ENCODE measurements at regions not wholly inside any gene's neighbourhood (a gene's known extent, or its start where the extent isn't known, plus 50 kb on each side); places are given as distances from the start of the nearest gene placed in this dataset.
A peak's percentile ranks its signal among the peaks of the same experiment; 100 is the strongest.
"Not testable (repeated sequence)": the region's sequence is repeated elsewhere in the genome, so short reads cannot be mapped to it uniquely, and the experiment has no call there.

DNA sequence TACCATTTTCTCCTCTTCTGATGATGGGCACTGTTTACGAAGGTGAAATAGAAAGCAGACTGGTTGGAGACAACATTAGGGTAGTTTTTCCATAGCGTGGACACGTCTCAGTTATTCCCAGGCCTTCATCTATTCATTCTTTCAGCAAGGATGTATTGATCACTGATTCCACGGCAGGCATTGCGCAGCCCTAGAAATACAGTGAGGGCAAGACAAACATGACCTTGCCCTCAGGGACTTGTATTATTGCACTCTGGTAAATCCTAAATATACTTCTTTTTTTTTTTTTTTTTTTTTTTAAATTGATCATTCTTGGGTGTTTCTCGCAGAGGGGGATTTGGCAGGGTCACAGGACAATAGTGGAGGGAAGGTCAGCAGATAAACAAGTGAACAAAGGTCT is 167.3 kb upstream of the SPRED2 start:
- DNase-seq = no peak

DNA sequence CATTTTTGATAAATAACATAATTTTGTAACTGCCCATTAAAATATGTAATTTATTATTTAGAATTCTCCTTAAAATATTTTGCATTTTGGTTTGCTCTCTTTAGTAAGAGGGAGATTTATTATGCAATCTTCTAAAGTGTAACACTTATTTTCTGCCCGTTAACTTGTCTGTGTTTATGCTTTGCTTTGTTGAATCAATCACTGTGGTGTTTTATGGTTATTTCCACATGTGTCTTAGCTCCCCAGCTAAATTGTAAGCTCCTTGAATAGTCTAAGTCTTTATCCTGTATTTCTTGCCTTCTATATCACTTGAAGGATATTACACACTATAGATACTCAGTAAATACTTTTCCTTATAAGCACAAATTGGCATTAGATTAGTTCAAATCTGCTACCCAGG is 166.6 kb upstream of the SPRED2 start:
- DNase-seq = no peak

- DNase-seq = no peak
Measured at GRCh38 chr2:65598264-65598663, 165.9 kb upstream of the SPRED2 start.

DNA sequence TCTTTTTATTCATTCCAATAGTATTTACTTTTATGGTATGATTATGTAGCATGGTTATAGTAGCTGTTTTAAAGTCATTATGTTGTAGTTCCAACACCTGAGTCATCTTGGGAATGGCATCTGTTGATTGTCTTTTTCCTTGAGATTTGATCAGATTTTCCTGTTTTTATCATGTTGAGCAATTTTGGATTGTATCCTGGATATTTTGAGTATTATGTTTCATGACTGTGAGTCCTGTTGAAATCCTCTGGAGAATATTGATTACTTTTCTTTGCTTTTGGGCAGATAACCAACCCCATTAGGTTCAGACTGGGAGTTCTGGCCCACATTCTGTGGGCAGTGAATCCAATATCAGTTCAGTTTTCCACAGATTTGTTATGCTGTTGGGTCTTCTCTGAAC is 163.2 kb upstream of the SPRED2 start:
- no peak for DNase-seq

DNA sequence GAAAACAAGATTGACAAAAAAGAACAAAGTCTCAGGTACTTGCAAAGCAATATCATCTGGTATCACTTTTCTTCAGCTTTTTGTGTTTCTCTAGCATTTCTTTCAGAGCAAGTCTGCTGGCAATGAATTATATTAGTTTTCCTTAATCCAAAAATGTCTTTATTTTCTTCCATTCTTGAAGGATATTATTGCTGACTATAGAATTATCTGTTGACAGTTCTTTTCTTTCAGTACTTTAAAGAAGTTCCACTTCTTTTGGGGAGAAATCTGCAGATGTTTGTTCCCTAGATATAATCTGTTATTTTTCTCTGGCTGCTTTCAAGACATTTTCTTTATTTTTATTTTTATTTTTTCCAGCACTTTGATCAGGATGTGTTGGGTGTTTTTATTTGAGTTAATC is 161.8 kb upstream of the SPRED2 start:
- no peak for DNase-seq

DNA sequence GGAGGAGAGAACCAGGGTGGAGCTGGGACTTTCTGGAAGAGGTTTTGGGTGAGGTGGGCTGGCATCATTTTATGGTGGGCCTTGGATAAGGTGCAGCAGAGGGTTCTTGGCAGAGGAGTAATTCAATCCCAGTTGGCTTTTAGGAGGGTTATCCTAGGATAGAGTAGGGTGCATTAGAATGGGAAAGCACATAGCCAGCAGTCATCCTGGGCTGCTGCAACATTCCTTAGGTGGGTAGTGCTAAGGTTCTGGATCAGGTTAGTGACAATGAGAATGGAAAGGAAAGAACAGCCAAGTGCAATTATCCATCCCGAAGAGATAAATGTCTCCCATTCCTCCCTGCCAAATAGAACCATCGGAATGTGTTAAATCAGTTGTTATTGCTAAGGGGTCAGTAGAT is 157.3 kb upstream of the SPRED2 start:
- no peak for DNase-seq

DNA sequence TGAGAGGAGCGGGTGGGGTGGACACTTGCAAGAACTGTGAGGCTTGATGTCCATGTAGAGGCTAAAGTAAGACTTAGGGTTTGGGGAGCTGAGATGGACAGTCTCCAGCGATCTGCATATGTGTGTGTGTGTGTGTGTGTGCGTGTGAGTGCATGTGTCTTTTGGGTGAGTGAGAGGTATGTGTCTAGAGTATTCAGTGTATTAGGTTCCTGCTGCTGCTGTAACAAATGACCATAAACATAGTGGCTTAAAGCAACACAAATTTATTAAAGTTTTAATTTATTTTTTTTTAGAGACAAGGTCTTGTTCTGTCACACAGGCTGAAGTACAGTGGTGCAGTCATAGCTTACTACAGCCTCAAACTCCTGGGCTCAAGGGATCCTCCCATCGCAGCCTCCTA is 155.4 kb upstream of the SPRED2 start:
- no peak for DNase-seq

- DNase-seq = no peak
Measured at GRCh38 chr2:65586516-65586915, 154.1 kb upstream of the SPRED2 start.

- no peak for DNase-seq
Measured at GRCh38 chr2:65583061-65583460, 150.7 kb upstream of the SPRED2 start.

DNA sequence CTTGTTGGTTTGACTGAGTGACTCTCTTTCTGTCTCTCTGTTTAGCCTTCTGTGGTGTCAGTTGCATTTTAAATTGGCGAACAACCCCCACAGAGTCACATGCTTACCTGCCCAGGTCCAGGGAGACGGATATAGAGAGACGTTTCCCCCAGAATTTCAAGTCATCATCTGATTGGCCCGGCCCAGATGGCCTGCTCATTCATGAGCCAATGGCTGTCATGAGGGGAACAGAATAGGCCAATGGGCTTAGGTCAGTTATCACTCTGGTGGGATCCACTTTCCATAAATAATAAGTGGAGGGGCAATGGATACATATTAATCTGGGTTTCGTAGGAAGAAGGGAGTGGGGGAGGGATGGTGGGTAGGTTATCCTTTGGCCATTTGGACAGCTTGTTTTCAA is 150.0 kb upstream of the SPRED2 start:
- no peak for DNase-seq

GRCh38 chr2:65580824-65581223 is 148.4 kb upstream of the SPRED2 start:
- no peak for DNase-seq

DNA sequence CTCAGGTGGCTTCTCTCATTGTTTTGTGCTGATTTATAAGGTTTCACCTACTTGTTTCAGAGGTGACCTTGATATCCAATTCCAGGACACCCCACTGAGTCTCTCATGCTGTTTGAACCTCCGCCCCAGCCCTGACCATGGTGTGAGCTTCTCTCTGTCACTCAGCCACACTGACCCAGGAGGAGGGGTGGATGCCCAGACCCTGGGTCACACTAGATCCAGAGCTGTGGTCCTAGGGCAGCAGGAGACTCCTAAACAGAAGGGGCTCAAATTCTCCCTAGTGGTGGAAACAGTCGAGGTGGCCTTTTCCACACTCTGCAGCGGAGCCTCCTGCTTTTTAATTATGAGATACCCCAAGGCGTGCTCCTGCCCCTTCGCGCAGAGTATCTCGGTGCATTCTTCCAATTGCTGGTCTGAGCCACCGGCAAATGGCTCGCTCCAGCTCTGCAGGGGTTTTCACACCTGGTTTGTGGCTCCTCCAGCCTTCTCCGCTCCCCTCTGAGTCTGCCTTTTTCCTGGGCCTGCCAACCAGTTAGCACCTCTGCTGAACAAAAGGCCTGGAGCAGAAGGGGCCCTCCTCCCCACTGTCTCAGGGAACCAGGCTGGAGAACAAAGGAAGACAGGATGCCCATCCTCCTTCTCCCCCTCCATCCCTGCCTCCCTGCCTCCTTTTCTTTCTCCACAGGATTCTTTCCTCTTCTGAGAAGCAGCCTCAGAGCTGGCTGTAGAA is 147.3 kb upstream of the SPRED2 start:
- DNase-seq = no peak

GRCh38 chr2:65577654-65578053 is 145.3 kb upstream of the SPRED2 start:
- no peak for DNase-seq

DNA sequence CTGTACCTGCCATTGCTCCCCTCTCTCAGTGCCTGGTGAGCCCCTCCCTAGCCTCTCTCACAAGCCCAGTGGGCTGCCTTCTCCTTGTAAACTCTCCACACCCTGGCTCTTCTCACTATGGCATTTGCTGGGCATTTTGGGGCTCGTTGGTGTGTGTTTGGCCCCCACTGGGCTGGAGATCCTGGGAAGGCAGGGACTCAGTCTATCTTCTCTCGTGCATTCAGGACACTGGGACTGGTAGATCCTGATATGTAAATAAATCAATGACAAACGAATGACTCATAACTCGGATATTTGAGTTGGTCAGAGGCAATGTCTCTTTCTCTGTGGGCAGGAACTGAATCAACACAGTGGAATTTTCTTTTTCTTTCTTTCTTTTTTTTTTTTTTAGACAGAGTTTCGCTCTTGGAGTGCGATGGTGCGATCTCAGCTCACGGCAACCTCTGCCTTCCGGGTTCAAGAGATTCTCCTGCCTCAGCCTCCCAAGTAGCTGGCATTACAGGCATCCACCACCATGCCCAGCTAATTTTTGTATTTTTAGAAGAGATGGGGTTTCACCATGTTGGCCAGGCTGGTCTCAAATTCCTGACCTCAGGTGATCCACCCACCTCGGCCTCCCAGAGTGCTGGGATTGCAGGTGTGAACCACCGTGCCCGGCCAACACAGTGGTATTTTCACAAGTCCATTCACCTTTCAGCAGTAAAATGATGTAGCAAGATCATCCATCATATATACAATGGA is 144.6 kb upstream of the SPRED2 start:
- DNase-seq = peak; percentile 98

DNA sequence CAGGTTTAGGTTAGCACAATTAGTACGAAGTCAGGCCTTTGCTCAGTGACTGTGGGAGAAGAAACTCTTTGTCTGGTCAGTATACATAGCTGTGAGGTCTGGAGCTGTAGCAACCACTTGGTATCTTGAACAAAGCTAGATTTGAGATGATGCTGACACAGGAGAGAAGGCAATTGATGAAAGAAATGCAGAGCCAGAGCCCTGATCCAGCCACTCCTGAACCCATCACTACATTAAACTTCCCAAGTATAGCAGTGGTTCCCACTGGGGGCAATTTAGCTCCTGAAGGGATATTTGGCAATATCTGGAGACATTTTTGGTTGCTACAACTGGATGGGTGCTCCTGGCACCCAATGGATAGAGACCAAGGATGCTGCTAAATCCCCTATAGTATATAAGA is 143.9 kb upstream of the SPRED2 start:
- no peak for DNase-seq

DNA sequence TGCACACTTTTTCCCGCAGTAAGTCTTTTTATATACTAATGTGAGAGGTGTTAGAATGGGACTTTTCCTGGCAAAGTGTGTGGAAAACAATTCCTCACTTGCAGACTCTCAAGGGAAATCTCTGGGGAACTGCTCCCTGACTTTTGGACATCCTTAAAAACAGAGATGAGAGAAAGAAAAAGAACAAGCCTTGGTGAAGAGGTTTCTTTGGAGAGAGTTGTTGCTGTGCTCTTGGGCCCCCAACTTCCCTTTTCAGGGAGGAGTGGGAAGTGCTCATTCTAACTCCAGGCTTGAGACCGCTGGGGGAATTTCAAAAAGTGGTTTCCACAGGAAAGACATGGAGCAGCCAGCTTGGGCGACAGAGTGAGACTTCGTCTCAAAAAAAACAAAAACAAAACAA is 142.6 kb upstream of the SPRED2 start:
- DNase-seq = no peak

DNA sequence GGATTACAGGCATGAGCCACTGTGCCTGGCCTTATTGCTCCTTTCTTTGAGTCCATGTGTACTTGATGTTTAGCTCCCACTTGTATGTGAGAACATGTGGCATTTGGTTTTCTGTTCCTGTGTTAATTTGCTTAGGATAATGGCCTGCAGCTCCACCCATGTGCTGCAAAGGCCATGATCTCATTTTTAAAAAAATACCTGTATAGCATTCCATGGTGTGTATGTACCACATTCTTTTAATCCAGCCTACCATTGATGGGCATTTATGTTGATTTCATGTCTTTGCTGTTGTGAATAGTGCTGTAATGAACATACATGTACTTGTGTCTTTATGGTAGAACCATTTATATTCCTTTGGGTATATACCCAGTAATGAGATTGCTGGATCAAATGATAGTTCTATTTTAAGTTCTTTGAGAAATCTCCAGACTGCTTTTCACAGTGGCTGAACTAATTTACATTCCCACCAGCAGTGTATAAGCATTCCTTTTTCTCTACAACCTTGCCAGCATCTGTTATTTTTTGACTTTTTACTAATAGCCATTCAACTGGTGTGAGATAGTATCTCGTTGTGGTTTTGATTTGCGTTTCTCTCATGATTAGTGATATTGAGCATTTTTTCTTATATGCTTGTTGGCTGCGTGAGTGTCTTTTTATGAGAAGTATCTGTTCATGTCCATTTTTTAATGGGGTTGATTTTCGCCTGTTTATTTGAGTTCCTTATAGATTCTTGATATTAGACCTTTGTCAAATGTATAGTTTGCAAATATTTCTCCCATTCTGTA is 136.4 kb upstream of the SPRED2 start:
- not testable (repeated sequence) for DNase-seq

GRCh38 chr2:65566617-65567016 is 134.2 kb upstream of the SPRED2 start:
- DNase-seq = no peak

DNA sequence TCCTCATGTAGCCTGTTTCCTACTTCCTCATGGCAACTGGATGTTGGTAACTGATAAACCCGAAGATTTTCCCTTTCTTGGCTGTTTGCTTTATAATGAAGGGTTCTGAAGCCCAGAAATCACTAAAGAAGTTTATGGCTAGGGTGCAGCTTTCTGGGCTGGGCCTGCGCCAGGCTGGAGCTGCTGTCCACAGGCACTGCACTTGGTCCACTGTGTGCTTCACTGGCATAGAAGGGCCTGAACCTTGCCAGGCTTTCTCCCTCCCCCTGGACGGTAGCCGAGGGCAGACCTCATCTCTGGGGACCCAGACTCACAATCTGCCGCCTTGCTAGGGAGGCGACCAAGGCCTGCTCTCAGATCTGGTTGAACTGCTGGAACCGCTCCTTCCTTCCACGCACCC is 133.3 kb upstream of the SPRED2 start:
- DNase-seq = no peak

DNA sequence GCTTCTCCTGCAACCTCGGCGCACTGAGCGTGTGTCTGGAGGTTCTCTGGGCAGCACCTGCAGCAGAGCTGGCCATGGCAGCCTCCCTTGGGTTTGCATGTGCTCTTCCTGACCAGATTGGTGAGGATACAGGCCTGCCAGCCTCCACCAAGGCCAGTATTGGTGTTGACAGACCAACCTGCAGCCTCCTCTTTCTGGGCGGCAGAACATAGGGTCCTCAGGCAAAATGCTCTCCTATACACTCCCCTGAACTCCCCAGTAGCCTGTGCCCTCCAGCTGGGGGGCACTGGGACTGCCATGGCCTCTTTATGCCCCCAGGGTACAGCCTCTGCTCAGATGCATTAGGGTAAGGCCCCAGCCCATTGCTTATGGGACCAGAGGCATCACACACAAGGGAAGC is 131.9 kb upstream of the SPRED2 start:
- DNase-seq = no peak

DNA sequence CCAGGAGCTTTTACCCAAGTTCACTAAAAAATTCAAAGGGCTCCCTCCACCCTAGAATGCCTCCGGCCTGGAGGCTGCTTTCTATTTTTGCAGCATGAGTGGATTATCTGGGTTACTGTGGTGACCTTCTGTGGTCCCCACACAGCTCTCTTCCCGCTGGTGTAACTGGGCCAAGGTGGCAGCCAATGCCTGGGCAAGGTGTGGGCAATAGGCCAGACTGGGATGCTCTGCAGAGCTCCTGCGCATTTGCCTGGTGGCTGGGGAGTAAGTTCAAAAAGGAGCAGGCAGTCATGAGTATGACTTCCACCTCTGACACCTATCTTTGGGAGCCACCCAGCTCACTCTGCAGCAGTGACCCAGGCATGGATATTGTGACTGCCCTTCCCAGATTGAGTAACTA is 130.5 kb upstream of the SPRED2 start:
- no peak for DNase-seq

- no peak for DNase-seq
Measured at GRCh38 chr2:65558743-65559142, 126.3 kb upstream of the SPRED2 start.
